ENCODE measurements at regions not wholly inside any gene's neighbourhood (a gene's known extent, or its start where the extent isn't known, plus 50 kb on each side); places are given as distances from the start of the nearest gene placed in this dataset.
"Not testable (repeated sequence)": the region's sequence is repeated elsewhere in the genome, so short reads cannot be mapped to it uniquely, and the experiment has no call there.

GRCh38 chr11:25596701-25597100, 735.2 kb upstream of the ANO3 start:
- no peak overlapping the region for H3K27ac Mint-ChIP-seq
- no peaks in the 10 kb centered on the region for H3K27me3 Mint-ChIP-seq
- DNase-seq, result no peak
- H3K4me1 Mint-ChIP-seq, result no peaks in the 10 kb centered on the region
- H3K4me3 Mint-ChIP-seq, result no peak overlapping the region
- no peaks in the 10 kb centered on the region for H3K36me3 Mint-ChIP-seq
- H3K9me3 Mint-ChIP-seq, result peaks cover 5% of the 10 kb centered on the region

DNA sequence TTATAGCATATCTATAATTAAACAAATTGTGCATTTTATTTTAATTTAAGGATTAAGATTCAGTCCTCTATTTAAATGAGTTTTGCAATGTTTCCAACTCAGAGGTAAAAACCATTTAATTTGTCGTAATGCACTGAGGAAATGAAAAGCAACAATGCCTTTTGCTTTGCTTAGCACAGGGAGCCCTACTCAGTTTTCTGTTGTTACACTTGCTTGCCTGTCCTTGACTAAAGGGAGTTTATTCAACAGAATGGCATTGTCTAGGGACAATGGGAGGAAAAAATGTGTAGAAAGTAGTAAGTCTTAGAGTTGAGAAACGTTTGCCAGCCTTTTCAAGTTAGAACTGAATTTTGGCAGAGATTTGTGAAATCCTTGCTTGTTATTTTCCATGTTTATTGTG, 734.2 kb upstream of the ANO3 start:
- H3K36me3 Mint-ChIP-seq, result no peaks in the 10 kb centered on the region
- peaks cover 8% of the 10 kb centered on the region for H3K9me3 Mint-ChIP-seq
- H3K27me3 Mint-ChIP-seq, result no peaks in the 10 kb centered on the region
- no peak overlapping the region for H3K4me3 Mint-ChIP-seq
- H3K4me1 Mint-ChIP-seq, result no peaks in the 10 kb centered on the region
- DNase-seq, result no peak
- no peak overlapping the region for H3K27ac Mint-ChIP-seq

GRCh38 chr11:25602149-25602548, 729.8 kb upstream of the ANO3 start:
- no peak for DNase-seq
- no peaks in the 10 kb centered on the region for H3K27me3 Mint-ChIP-seq
- H3K27ac Mint-ChIP-seq, result no peak overlapping the region
- no peaks in the 10 kb centered on the region for H3K4me1 Mint-ChIP-seq
- H3K36me3 Mint-ChIP-seq, result no peaks in the 10 kb centered on the region
- no peak overlapping the region for H3K4me3 Mint-ChIP-seq
- H3K9me3 Mint-ChIP-seq, result peaks cover 6% of the 10 kb centered on the region

DNA sequence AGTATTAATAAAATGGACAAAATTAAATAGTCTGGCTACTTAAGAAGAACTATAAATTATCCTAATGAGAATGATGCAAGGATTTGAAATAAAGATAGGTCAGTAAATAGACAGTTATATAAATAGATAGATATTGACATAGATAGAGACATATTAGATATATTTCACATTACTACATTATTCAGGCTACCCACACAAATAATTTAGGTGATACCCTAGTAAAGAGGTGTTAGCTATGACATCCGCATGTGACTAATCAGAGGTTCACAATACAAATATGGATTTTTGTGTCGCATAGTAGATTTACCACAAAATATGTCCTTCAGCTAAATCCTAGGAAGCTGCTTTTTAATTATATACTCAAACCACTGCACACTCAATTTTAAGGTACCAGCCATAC, 729.0 kb upstream of the ANO3 start:
- Mint-ChIP-seq H3K9me3 (peaks cover 9% of the 10 kb centered on the region), H3K27ac (no peak overlapping the region), H3K4me1 (no peaks in the 10 kb centered on the region), H3K36me3 (no peaks in the 10 kb centered on the region), H3K4me3 (no peak overlapping the region), H3K27me3 (no peaks in the 10 kb centered on the region)
- no peak for DNase-seq

GRCh38 chr11:25612806-25613205, 719.1 kb upstream of the ANO3 start:
- DNase-seq, result no peak
- Mint-ChIP-seq H3K4me1 (no peaks in the 10 kb centered on the region), H3K4me3 (no peak overlapping the region), H3K27me3 (no peaks in the 10 kb centered on the region), H3K27ac (no peak overlapping the region), H3K9me3 (no peaks in the 10 kb centered on the region), H3K36me3 (no peaks in the 10 kb centered on the region)

GRCh38 chr11:25613451-25613850, 718.5 kb upstream of the ANO3 start:
- Mint-ChIP-seq H3K27ac (no peak overlapping the region), H3K4me3 (no peak overlapping the region), H3K4me1 (no peaks in the 10 kb centered on the region), H3K36me3 (no peaks in the 10 kb centered on the region), H3K9me3 (no peaks in the 10 kb centered on the region), H3K27me3 (no peaks in the 10 kb centered on the region)
- no peak for DNase-seq

DNA sequence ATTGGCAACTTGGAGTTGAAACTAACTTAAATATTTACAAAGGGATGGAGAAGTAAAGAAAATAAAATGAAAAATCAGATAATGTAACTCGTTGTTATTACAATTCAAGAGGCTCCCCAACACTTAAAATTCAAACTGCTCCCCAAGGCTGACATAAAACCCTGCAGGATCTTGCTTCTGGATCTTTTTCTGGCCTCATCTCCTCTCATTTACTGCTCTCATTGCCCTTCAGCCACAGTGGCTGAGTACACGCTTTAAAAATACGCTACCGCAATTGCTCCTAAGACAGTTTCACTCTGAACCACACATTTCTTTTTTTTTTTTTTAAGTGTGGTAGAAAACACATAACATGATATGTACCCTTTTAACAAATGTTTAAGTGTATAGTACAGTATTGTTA, 718.1 kb upstream of the ANO3 start:
- H3K9me3 Mint-ChIP-seq, result no peaks in the 10 kb centered on the region
- no peak overlapping the region for H3K4me3 Mint-ChIP-seq
- DNase-seq, result no peak
- no peaks in the 10 kb centered on the region for H3K27me3 Mint-ChIP-seq
- no peak overlapping the region for H3K27ac Mint-ChIP-seq
- H3K4me1 Mint-ChIP-seq, result no peaks in the 10 kb centered on the region
- H3K36me3 Mint-ChIP-seq, result no peaks in the 10 kb centered on the region

- H3K4me1 Mint-ChIP-seq, result no peaks in the 10 kb centered on the region
- H3K4me3 Mint-ChIP-seq, result no peak overlapping the region
- no peaks in the 10 kb centered on the region for H3K36me3 Mint-ChIP-seq
- DNase-seq, result no peak
- H3K27ac Mint-ChIP-seq, result no peak overlapping the region
- no peaks in the 10 kb centered on the region for H3K9me3 Mint-ChIP-seq
- H3K27me3 Mint-ChIP-seq, result no peaks in the 10 kb centered on the region
Measured at GRCh38 chr11:25615069-25615468, 716.9 kb upstream of the ANO3 start.

GRCh38 chr11:25615841-25616240, 716.1 kb upstream of the ANO3 start:
- DNase-seq, result no peak
- H3K27me3 Mint-ChIP-seq, result no peaks in the 10 kb centered on the region
- H3K27ac Mint-ChIP-seq, result no peak overlapping the region
- H3K36me3 Mint-ChIP-seq, result no peaks in the 10 kb centered on the region
- H3K4me3 Mint-ChIP-seq, result no peak overlapping the region
- no peaks in the 10 kb centered on the region for H3K4me1 Mint-ChIP-seq
- H3K9me3 Mint-ChIP-seq, result no peaks in the 10 kb centered on the region

DNA sequence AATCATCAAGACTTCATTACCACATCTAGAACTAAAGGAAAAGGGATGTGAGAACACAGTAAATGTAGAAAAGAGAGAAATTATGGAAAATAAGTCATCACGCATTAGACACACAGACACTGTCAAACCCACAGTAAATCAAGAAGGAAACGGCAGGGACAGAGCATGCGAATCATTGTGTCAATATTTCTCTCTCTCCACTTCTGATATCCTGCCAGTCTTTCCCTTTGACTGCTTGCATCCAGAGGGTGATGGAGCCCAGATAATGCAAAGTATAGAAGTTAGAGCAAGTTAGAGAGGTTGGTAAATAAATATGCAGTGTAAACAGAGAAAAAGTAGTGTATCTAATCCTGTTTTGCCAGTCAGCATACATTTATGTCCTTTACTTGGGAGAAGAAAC, 706.8 kb upstream of the ANO3 start:
- no peak overlapping the region for H3K27ac Mint-ChIP-seq
- no peaks in the 10 kb centered on the region for H3K4me1 Mint-ChIP-seq
- H3K36me3 Mint-ChIP-seq, result no peaks in the 10 kb centered on the region
- no peaks in the 10 kb centered on the region for H3K27me3 Mint-ChIP-seq
- peaks cover 4% of the 10 kb centered on the region for H3K9me3 Mint-ChIP-seq
- no peak for DNase-seq
- no peak overlapping the region for H3K4me3 Mint-ChIP-seq

- Mint-ChIP-seq H3K36me3 (no peaks in the 10 kb centered on the region), H3K4me3 (no peak overlapping the region), H3K9me3 (peaks cover 5% of the 10 kb centered on the region), H3K27me3 (no peaks in the 10 kb centered on the region), H3K27ac (no peak overlapping the region), H3K4me1 (no peaks in the 10 kb centered on the region)
- no peak for DNase-seq
Measured at GRCh38 chr11:25628030-25628429, 703.9 kb upstream of the ANO3 start.

GRCh38 chr11:25633230-25633629, 698.7 kb upstream of the ANO3 start:
- Mint-ChIP-seq H3K27me3 (no peaks in the 10 kb centered on the region), H3K4me1 (no peaks in the 10 kb centered on the region), H3K4me3 (no peak overlapping the region), H3K9me3 (peaks cover 5% of the 10 kb centered on the region), H3K27ac (no peak overlapping the region), H3K36me3 (no peaks in the 10 kb centered on the region)
- no peak for DNase-seq

- H3K27me3 Mint-ChIP-seq, H3K27ac Mint-ChIP-seq, DNase-seq, H3K9me3 Mint-ChIP-seq, H3K36me3 Mint-ChIP-seq, H3K4me1 Mint-ChIP-seq, H3K4me3 Mint-ChIP-seq: not testable (repeated sequence)
Measured at GRCh38 chr11:25649220-25649619, 682.7 kb upstream of the ANO3 start.

DNA sequence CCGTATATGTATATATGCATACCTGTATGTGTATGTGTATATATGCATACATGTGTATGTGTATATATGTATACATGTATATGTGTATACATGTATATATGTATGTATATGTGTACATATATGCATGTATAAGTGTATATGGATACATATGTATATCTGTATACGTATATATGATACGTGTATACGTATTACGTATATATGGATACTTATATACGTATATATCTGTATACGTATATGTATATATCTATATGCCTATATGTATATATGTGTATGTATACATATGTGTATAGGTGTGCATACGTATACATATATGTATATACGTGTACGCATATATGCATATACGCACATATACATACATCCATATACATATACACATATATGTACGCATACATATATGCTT, 681.6 kb upstream of the ANO3 start:
- no peaks in the 10 kb centered on the region for H3K27me3 Mint-ChIP-seq
- no peak overlapping the region for H3K27ac Mint-ChIP-seq
- no peaks in the 10 kb centered on the region for H3K36me3 Mint-ChIP-seq
- H3K9me3 Mint-ChIP-seq, result peaks cover 3% of the 10 kb centered on the region
- no peaks in the 10 kb centered on the region for H3K4me1 Mint-ChIP-seq
- no peak overlapping the region for H3K4me3 Mint-ChIP-seq
- no peak for DNase-seq

GRCh38 chr11:25655636-25656035, 676.3 kb upstream of the ANO3 start:
- no peak overlapping the region for H3K27ac Mint-ChIP-seq
- H3K9me3 Mint-ChIP-seq, result peaks cover 2% of the 10 kb centered on the region
- H3K4me1 Mint-ChIP-seq, result no peaks in the 10 kb centered on the region
- DNase-seq, result no peak
- no peak overlapping the region for H3K4me3 Mint-ChIP-seq
- no peaks in the 10 kb centered on the region for H3K27me3 Mint-ChIP-seq
- H3K36me3 Mint-ChIP-seq, result no peaks in the 10 kb centered on the region

- Mint-ChIP-seq H3K4me1 (no peaks in the 10 kb centered on the region), H3K27me3 (no peaks in the 10 kb centered on the region), H3K9me3 (no peaks in the 10 kb centered on the region), H3K36me3 (no peaks in the 10 kb centered on the region), H3K4me3 (no peak overlapping the region), H3K27ac (no peak overlapping the region)
- no peak for DNase-seq
Measured at GRCh38 chr11:25658916-25659315, 673.0 kb upstream of the ANO3 start.

- no peak for DNase-seq
- no peak overlapping the region for H3K4me3 Mint-ChIP-seq
- no peaks in the 10 kb centered on the region for H3K9me3 Mint-ChIP-seq
- no peaks in the 10 kb centered on the region for H3K27me3 Mint-ChIP-seq
- H3K27ac Mint-ChIP-seq, result no peak overlapping the region
- no peaks in the 10 kb centered on the region for H3K4me1 Mint-ChIP-seq
- no peaks in the 10 kb centered on the region for H3K36me3 Mint-ChIP-seq
Measured at GRCh38 chr11:25659706-25660105, 672.2 kb upstream of the ANO3 start.
